ENCODE measurements at regions not wholly inside any gene's neighbourhood (a gene's known extent, or its start where the extent isn't known, plus 50 kb on each side); places are given as distances from the start of the nearest gene placed in this dataset.
A peak's percentile ranks its signal among the peaks of the same experiment; 100 is the strongest.

GRCh38 chr3:5304789-5305683, 117.5 kb downstream of the EDEM1 start:
- no peaks in the 10 kb centered on the region for H3K9me3 ChIP-seq
- CTCF ChIA-PET, result interaction anchor here (1.0 to 1.2 kb wide), 2 partner anchors 8 to 12 kb away, joined by 3 read pairs; no protein-coding TSS in a partner anchor
- FAIRE-seq, result no peak

GRCh38 chr3:5305684-5305989, 118.1 kb downstream of the EDEM1 start:
- ChIA-PET CTCF (interaction anchor here (0.6 to 1.2 kb wide), 6 partner anchors 8 to 181 kb away, joined by 3 to 4 read pairs (median 3); no protein-coding TSS in a partner anchor), POLR2A (no interaction called here)
- ATAC-seq (peak; percentile 27 to 63; a peak in 4 of 6 replicates), DNase-seq (ENCODE audit: low read depth in 1 of 2, low spot score in 1 of 2) (no peak), FAIRE-seq (no peak)
- TF ChIP-seq NR3C1 (IDR thresholded peaks at IDR 0.05), result no peak
- no peak for TF ChIP-seq E2F6 (IDR thresholded peaks at IDR 0.05; ENCODE audit: borderline replicate concordance, low read depth)
- TF ChIP-seq CTCF (IDR thresholded peaks at IDR 0.05), result peak; percentile 25; the same call in 2 of the 3 replicates
- TF ChIP-seq GATA3 (IDR thresholded peaks at IDR 0.05; ENCODE audit: borderline replicate concordance), result no peak
- peak in 1 of 2 experiments; percentile 24; a peak in 1 of 5 replicates for TF ChIP-seq RAD21 (conservative IDR thresholded peaks at IDR 0.05 in 1 of 2, IDR thresholded peaks at IDR 0.05 in 1 of 2)
- H3K4me1 ChIP-seq, result peaks cover 17% of the 10 kb centered on the region
- no peaks in the 10 kb centered on the region for H3K9me3 ChIP-seq
- no peak overlapping the region; a peak in 1 of 6 replicates for H3K27ac ChIP-seq
- no peak overlapping the region for H3K4me2 ChIP-seq
- 55% methylated on average over 3 of the region's 3 CpGs for WGBS (ENCODE audit: missing lambda C conversion rate)
- no peak overlapping the region for H3K4me3 ChIP-seq

More at GRCh38 chr3:5304789-5305683, 117.5 kb downstream of the EDEM1 start:
- Histone ChIP-seq H3K4me1 (peaks cover 17% of the 10 kb centered on the region), H3K4me3 (no peak overlapping the region), H3K4me2 (0 out of 3 replicates have a peak overlapping the region, but pooled peaks have one; percentile 27), H3K27ac (no peak overlapping the region; a peak in 1 of 6 replicates)
- peak; percentile 41 to 65 for DNase-seq (ENCODE audit: low read depth in 1 of 2, low spot score in 1 of 2)
- TF ChIP-seq SMC3 (IDR thresholded peaks at IDR 0.05), result peak; percentile 87
- no peak for TF ChIP-seq KDM1A (IDR thresholded peaks at IDR 0.05; ENCODE audit: low read depth)
- TF ChIP-seq CTCF (IDR thresholded peaks at IDR 0.05), result peak; percentile 88
- peak; percentile 93 to 96 for TF ChIP-seq RAD21 (conservative IDR thresholded peaks at IDR 0.05 in 1 of 2, IDR thresholded peaks at IDR 0.05 in 1 of 2)
- no peak for TF ChIP-seq CHD2 (IDR thresholded peaks at IDR 0.05; ENCODE audit: low read length, partially characterized antibody)
- WGBS (ENCODE audit: missing lambda C conversion rate), result 16% methylated on average over 13 of the region's 13 CpGs
- POLR2A ChIA-PET, result no interaction called here
- ATAC-seq, result peak; percentile 94 to 95

GRCh38 chr3:5309171-5309570, 121.7 kb downstream of the EDEM1 start:
- Histone ChIP-seq H3K4me2 (peak overlapping the region; percentile 23; the same call in 1 of the 3 replicates), H3K27ac (0 out of 6 replicates have a peak overlapping the region, but pooled peaks of 1 of the 2 experiments have one; percentile 8), H3K4me1 (peaks cover 17% of the 10 kb centered on the region), H3K4me3 (no peak overlapping the region), H3K9me3 (no peaks in the 10 kb centered on the region)
- DNase-seq (ENCODE audit: low read depth in 1 of 2, low spot score in 1 of 2), result no peak
- ChIA-PET POLR2A (no interaction called here), CTCF (no interaction called here)
- 60% methylated on average over 4 of the region's 4 CpGs for WGBS (ENCODE audit: missing lambda C conversion rate)
- FAIRE-seq, result no peak
- ATAC-seq, result no peak
- TF ChIP-seq SMC3 (IDR thresholded peaks at IDR 0.05) (no peak), HOXB5 (CRISPR knock-in tag; IDR thresholded peaks at IDR 0.05) (no peak), EP300 (IDR thresholded peaks at IDR 0.05) (no peak), EHMT2 (IDR thresholded peaks at IDR 0.05; ENCODE audit: low read depth) (no peak), KDM5A (IDR thresholded peaks at IDR 0.05) (no peak), NFE2L2 (conservative IDR thresholded peaks at IDR 0.05; ENCODE audit: low read length) (no peak), HMGXB4 (CRISPR knock-in tag; IDR thresholded peaks at IDR 0.05; ENCODE audit: borderline replicate concordance) (no peak), BHLHE40 (IDR thresholded peaks at IDR 0.05; ENCODE audit: low read depth, low read length) (no peak), ZFP36 (IDR thresholded peaks at IDR 0.05; ENCODE audit: borderline replicate concordance, partially characterized antibody) (no peak), JUN (IDR thresholded peaks at IDR 0.05) (no peak), MAX (IDR thresholded peaks at IDR 0.05) (no peak), CBX2 (IDR thresholded peaks at IDR 0.05; ENCODE audit: borderline replicate concordance, low read depth) (no peak), PHF8 (IDR thresholded peaks at IDR 0.05; ENCODE audit: borderline replicate concordance, low read depth) (no peak)
- TF ChIP-seq, protein P1, sequence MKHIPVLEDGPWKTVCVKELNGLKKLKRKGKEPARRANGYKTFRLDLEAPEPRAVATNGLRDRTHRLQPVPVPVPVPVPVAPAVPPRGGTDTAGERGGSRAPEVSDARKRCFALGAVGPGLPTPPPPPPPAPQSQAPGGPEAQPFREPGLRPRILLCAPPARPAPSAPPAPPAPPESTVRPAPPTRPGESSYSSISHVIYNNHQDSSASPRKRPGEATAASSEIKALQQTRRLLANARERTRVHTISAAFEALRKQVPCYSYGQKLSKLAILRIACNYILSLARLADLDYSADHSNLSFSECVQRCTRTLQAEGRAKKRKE (CRISPR knock-in tag; IDR thresholded peaks at IDR 0.05; ENCODE audit: low read depth), result no peak
- TF ChIP-seq, protein P2, sequence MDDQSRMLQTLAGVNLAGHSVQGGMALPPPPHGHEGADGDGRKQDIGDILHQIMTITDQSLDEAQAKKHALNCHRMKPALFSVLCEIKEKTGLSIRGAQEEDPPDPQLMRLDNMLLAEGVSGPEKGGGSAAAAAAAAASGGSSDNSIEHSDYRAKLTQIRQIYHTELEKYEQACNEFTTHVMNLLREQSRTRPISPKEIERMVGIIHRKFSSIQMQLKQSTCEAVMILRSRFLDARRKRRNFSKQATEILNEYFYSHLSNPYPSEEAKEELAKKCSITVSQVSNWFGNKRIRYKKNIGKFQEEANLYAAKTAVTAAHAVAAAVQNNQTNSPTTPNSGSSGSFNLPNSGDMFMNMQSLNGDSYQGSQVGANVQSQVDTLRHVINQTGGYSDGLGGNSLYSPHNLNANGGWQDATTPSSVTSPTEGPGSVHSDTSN (IDR thresholded peaks at IDR 0.05), result no peak

Data from A549 (cell line).